HEK293T (cell line): ENCODE measurements at regions not wholly inside any gene's neighbourhood (a gene's known extent, or its start where the extent isn't known, plus 50 kb on each side); places are given as distances from the start of the nearest gene placed in this dataset.

Source experiments
- CTCF ChIA-PET: fragments of 350-600 bp; formaldehyde crosslinking; extraction: SDS; loops from one replicate; lab custom pipeline; 2021; ENCODE audit warnings: antibody characterized with exemption, inconsistent platforms; lab: Yijun Ruan, JAX
- POLR2A ChIA-PET: fragments of 350-600 bp; formaldehyde crosslinking; extraction: SDS; loops from one replicate; lab custom pipeline; 2020; ENCODE audit warnings: antibody characterized with exemption, inconsistent platforms; lab: Yijun Ruan, JAX
- DNase-seq: peaks from one replicate; pipeline ENCODE4 v3.0.0; 2012; ENCODE audit warnings: mixed read lengths; ENCODE audit errors: extremely low spot score
- ARNT ChIP-seq: fragments of 450-650 bp; IDR thresholded peaks from 2 replicates; pipeline ENCODE4 v1.6.1; 2017; ENCODE audit warnings: mild to moderate bottlenecking
- BHLHE40 ChIP-seq: fragments of 450-650 bp; IDR thresholded peaks from 2 replicates; pipeline ENCODE4 v1.6.1; 2016; ENCODE audit warnings: mild to moderate bottlenecking, moderate library complexity, borderline replicate concordance
- CTBP1 ChIP-seq: fragments of 450-650 bp; IDR thresholded peaks from 2 replicates; pipeline ENCODE4 v1.6.1; 2016; ENCODE audit warnings: borderline replicate concordance
- ELF4 ChIP-seq: fragments of 450-650 bp; IDR thresholded peaks from 2 replicates; pipeline ENCODE4 v1.6.1; 2017; ENCODE audit warnings: antibody characterized with exemption
- FOXA1 ChIP-seq: fragments of 450-650 bp; IDR thresholded peaks from 2 replicates; pipeline ENCODE4 v1.6.1; 2016; ENCODE audit warnings: mild to moderate bottlenecking
- FOXK2 ChIP-seq: fragments of 450-650 bp; IDR thresholded peaks from 2 replicates; pipeline ENCODE4 v1.6.1; 2016; ENCODE audit warnings: mild to moderate bottlenecking
- FOXM1 ChIP-seq: fragments of 450-650 bp; IDR thresholded peaks from 2 replicates; pipeline ENCODE4 v1.6.1; 2017; ENCODE audit warnings: mild to moderate bottlenecking, borderline replicate concordance
- HDGF ChIP-seq: fragments of 450-650 bp; IDR thresholded peaks from 2 replicates; pipeline ENCODE4 v1.6.1; 2017; ENCODE audit warnings: antibody characterized with exemption, borderline replicate concordance
- L3MBTL2 ChIP-seq: fragments of 450-650 bp; conservative IDR thresholded peaks from 2 replicates; pipeline ENCODE4 v1.6.1; 2016; ENCODE audit warnings: mild to moderate bottlenecking
- LEF1 ChIP-seq: fragments of 450-650 bp; IDR thresholded peaks from 2 replicates; pipeline ENCODE4 v1.6.1; 2017; ENCODE audit warnings: mild to moderate bottlenecking, borderline replicate concordance
- NFRKB ChIP-seq: fragments of 450-650 bp; IDR thresholded peaks from 2 replicates; pipeline ENCODE4 v1.6.1; 2016; ENCODE audit warnings: mild to moderate bottlenecking, moderate library complexity
- SP1 ChIP-seq: fragments of 450-650 bp; IDR thresholded peaks from 2 replicates; pipeline ENCODE4 v1.6.1; 2017
- SUZ12 ChIP-seq: fragments of 450-650 bp; IDR thresholded peaks from 2 replicates; pipeline ENCODE4 v1.6.1; 2016; ENCODE audit warnings: mild to moderate bottlenecking
- TARDBP ChIP-seq: fragments of 450-650 bp; IDR thresholded peaks from 2 replicates; pipeline ENCODE4 v1.6.1; 2016
- ZNF384 ChIP-seq: fragments of 450-650 bp; IDR thresholded peaks from 2 replicates; pipeline ENCODE4 v1.6.1; 2016
- TF ChIP-seq, protein P1 (sequence below): fragments of 450-650 bp; IDR thresholded peaks from 2 replicates; pipeline ENCODE4 v1.6.1; 2016

DNA sequence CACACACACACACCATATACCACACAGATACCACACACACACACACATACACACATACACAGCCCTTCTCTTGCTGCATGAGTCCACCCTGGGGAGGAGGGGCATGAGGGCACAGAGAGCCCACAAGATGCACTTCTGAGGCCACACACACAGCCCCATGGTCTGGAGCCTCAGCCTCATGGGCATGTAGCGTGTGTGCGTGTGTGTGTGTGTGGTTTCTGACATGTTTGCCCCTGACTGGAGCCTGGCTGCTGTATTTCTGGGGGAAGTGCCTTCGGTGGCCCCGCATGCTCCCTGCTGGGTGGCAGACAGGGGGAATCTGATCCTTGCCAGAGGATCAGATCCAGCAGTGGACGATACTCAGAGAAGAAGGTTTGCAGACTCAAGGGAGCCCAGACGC is 97.0 kb upstream of the PRR5 start:
- no peak for TF ChIP-seq CTBP1
- TF ChIP-seq FOXM1, result no peak
- no peak for TF ChIP-seq SP1
- no peak for TF ChIP-seq L3MBTL2
- TF ChIP-seq, protein P1, sequence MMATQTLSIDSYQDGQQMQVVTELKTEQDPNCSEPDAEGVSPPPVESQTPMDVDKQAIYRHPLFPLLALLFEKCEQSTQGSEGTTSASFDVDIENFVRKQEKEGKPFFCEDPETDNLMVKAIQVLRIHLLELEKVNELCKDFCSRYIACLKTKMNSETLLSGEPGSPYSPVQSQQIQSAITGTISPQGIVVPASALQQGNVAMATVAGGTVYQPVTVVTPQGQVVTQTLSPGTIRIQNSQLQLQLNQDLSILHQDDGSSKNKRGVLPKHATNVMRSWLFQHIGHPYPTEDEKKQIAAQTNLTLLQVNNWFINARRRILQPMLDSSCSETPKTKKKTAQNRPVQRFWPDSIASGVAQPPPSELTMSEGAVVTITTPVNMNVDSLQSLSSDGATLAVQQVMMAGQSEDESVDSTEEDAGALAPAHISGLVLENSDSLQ, result no peak
- TF ChIP-seq FOXA1, result no peak
- POLR2A ChIA-PET, result no interaction called here
- CTCF ChIA-PET, result no interaction called here
- DNase-seq, result no peak

DNA sequence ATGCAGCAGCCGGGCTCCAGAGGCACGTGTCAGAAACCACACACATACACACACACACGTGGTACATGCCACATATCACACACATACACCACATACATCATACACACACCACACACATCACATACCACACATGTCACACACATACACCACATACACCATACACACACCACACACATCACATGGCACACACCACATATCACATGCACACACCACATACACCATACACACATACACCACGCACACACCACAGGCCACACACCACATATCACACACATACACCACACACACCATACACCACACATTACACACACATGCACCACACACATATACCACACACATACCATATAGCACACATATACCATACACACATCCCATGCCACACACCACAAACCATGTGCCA is 97.5 kb upstream of the PRR5 start:
- ChIA-PET POLR2A (no interaction called here), CTCF (no interaction called here)
- no peak for DNase-seq
- TF ChIP-seq FOXK2, result no peak
- no peak for TF ChIP-seq FOXA1
- TF ChIP-seq ARNT, result no peak
- no peak for TF ChIP-seq HDGF
- TF ChIP-seq L3MBTL2, result no peak
- no peak for TF ChIP-seq ZNF384
- no peak for TF ChIP-seq SUZ12
- no peak for TF ChIP-seq FOXM1
- TF ChIP-seq TARDBP, result no peak
- no peak for TF ChIP-seq BHLHE40
- TF ChIP-seq CTBP1, result no peak

DNA sequence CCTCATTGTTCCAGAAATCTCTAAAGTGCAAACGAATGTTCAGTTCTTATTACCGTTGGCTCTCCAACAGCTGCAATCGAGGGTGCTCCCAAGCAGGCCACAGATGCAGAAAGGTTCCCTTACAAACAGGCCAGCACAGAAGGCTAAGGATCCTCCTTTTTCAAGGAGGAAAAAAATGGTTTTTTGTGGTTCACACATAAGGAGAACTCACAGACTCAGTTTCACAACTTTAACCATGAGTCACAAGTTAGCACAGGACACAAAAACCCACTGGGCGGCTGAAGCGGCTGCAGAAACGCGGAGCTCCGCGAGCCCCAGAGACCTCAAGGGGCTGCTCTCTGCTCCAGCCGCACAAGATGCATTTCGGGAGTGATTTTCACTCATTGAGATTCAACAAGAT is 98.2 kb upstream of the PRR5 start:
- ChIA-PET POLR2A (no interaction called here), CTCF (no interaction called here)
- no peak for DNase-seq
- TF ChIP-seq NFRKB (no peak), FOXA1 (no peak), HDGF (no peak), BHLHE40 (no peak), ELF4 (no peak), LEF1 (no peak), SUZ12 (no peak), L3MBTL2 (no peak)
- TF ChIP-seq, protein P1, result no peak

DNA sequence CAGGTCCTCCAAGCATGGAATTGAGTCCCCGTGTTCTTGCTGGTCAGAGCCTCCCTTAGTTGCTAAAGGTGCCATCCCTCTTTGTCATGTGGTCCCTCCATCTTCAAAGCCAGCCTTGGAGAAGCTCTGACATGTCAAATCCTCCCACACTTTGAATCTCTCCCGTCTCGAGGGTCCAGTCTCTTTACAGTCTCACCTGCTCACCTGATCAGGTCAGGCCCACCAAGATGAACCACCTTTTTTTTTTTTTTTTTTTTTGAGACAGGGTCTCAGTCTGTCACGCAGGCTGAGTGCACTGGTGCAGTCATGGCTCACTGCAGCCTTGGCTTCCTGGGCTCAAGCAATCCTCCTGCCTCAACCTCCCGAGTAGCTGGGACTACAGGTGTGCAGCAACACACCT is 100.3 kb upstream of the PRR5 start:
- DNase-seq, result no peak
- CTCF ChIA-PET, result no interaction called here
- TF ChIP-seq ELF4, result no peak
- no peak for TF ChIP-seq TARDBP
- no peak for TF ChIP-seq SUZ12
- TF ChIP-seq FOXM1, result no peak
- no peak for TF ChIP-seq FOXK2
- TF ChIP-seq L3MBTL2, result no peak
- POLR2A ChIA-PET, result no interaction called here

- ChIA-PET CTCF (no interaction called here), POLR2A (no interaction called here)
- DNase-seq, result no peak
- no peak for TF ChIP-seq HDGF
- TF ChIP-seq LEF1, result no peak
- TF ChIP-seq, protein P1, result no peak
- TF ChIP-seq FOXK2, result no peak
- TF ChIP-seq BHLHE40, result no peak
- TF ChIP-seq ELF4, result no peak
- no peak for TF ChIP-seq ZNF384
- TF ChIP-seq FOXA1, result no peak
- TF ChIP-seq SUZ12, result no peak
- TF ChIP-seq TARDBP, result no peak
- no peak for TF ChIP-seq CTBP1
- no peak for TF ChIP-seq SP1
- no peak for TF ChIP-seq NFRKB
- no peak for TF ChIP-seq FOXM1
- no peak for TF ChIP-seq L3MBTL2
- TF ChIP-seq ARNT, result no peak
Measured at GRCh38 chr22:44601189-44601588, 100.8 kb upstream of the PRR5 start.

DNA sequence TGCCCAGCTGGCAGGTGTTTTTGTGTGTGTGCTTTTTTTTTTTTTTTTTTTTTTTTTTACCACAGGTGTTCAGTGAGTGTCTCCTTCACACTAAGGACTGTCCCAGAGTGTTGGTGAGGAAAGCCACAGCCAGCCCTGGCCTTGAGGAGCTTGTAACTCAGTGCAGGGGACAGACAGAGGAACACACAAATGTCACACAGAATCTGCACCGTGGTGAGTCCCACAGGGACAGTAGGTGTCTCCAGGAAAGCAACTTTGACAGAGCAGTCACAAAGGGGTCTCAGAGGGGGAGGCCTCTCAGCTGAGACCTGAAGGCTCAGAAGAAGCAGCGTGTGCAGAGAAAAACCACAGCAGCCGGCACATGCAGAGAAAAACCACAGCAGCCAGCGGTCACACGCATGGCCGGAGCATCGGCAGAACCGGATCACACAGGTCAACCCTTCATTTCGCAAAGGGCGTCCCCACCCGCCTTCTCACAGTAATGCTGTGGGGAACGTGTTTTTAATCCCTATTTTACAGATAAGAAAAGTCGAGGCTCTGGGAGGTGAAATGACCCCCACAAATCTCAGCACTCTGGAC is 101.7 kb upstream of the PRR5 start:
- CTCF ChIA-PET, result no interaction called here
- TF ChIP-seq FOXK2, result no peak
- TF ChIP-seq SP1, result no peak
- TF ChIP-seq HDGF, result no peak
- TF ChIP-seq FOXA1, result no peak
- TF ChIP-seq LEF1, result no peak
- POLR2A ChIA-PET, result no interaction called here
- no peak for DNase-seq

DNA sequence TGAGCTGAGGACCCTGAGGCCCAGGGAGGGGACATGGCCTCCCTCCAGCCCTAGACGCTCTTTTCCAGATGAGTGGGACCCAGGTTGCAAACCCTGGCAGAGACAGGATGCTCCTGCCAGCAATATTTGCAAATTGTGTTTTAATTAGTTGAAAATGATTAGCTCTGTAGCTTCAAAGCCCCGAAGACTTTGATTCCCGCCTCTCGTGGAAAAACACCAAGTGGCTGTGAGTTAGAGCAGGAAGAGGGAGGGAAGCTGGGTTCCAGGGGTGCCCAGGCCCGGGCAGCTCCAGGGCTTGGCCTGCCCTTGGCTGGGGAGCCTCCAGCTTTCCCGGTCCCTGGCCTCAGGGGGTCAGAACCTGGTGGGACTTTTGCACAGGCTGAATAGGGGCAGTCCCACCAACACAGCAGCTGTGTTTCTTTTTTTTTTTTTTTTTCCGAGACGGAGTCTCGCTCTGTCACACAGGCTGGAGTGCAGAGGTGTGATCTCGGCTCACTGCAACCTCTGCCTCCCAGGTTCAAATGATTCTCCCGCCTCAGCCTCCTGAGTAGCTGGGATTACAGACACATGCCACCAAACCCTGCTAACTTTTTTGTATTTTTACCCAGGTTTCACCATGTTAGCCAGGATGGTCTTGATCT is 101.6 kb upstream of the RTL6 start:
- TF ChIP-seq TARDBP, result no peak
- no peak for TF ChIP-seq SP1
- TF ChIP-seq FOXA1, result no peak
- no peak for TF ChIP-seq L3MBTL2
- no peak for TF ChIP-seq BHLHE40
- no peak for TF ChIP-seq CTBP1
- no peak for TF ChIP-seq FOXK2
- TF ChIP-seq NFRKB, result no peak
- ChIA-PET POLR2A (no interaction called here), CTCF (no interaction called here)
- no peak for DNase-seq
